Hippocampal formation (tissue), 2 donors: ENCODE measurements at regions not wholly inside any gene's neighbourhood (a gene's known extent, or its start where the extent isn't known, plus 50 kb on each side); places are given as distances from the start of the nearest gene placed in this dataset.

Experiments
- DNase-seq, 2 donors: peaks; one replicate each; lab custom pipeline; 2025; lab: John Stamatoyannopoulos, UW

- no peak for DNase-seq
Observed at GRCh38 chr5:161235569-161235968, 311.0 kb downstream of the GABRB2 start.

GRCh38 chr5:161233553-161233952 lies 313.0 kb downstream of the GABRB2 start:
- no peak for DNase-seq

GRCh38 chr5:161230221-161230620 lies 316.3 kb downstream of the GABRB2 start:
- no peak for DNase-seq

GRCh38 chr5:161219816-161220215 lies 326.7 kb downstream of the GABRB2 start:
- DNase-seq: no peak

- no peak for DNase-seq
Observed at GRCh38 chr5:161216877-161217276, 329.6 kb downstream of the GABRB2 start.

GRCh38 chr5:161212123-161212712 lies 334.3 kb downstream of the GABRB2 start:
- no peak for DNase-seq

- DNase-seq: no peak
Observed at GRCh38 chr5:161201558-161201957, 345.0 kb downstream of the GABRB2 start.

- no peak for DNase-seq
Observed at GRCh38 chr5:161190778-161191177, 338.8 kb upstream of the ATP10B start.

GRCh38 chr5:161190086-161190485 lies 338.1 kb upstream of the ATP10B start:
- DNase-seq: no peak

- no peak for DNase-seq
Observed at GRCh38 chr5:161189452-161189851, 337.4 kb upstream of the ATP10B start.

- no peak for DNase-seq
Observed at GRCh38 chr5:161183559-161183958, 331.5 kb upstream of the ATP10B start.

GRCh38 chr5:161176221-161176620 lies 324.2 kb upstream of the ATP10B start:
- no peak for DNase-seq

- DNase-seq: no peak
Observed at GRCh38 chr5:161169776-161170175, 317.8 kb upstream of the ATP10B start.

GRCh38 chr5:161167016-161167767 lies 315.2 kb upstream of the ATP10B start:
- no peak for DNase-seq

GRCh38 chr5:161165998-161166660 lies 314.1 kb upstream of the ATP10B start:
- DNase-seq: no peak

GRCh38 chr5:161157925-161158324 lies 305.9 kb upstream of the ATP10B start:
- DNase-seq: no peak

- no peak for DNase-seq
Observed at GRCh38 chr5:161155451-161155850, 303.4 kb upstream of the ATP10B start.

- DNase-seq: no peak
Observed at GRCh38 chr5:161152415-161152940, 300.5 kb upstream of the ATP10B start.

- DNase-seq: no peak
Observed at GRCh38 chr5:161150441-161150988, 298.5 kb upstream of the ATP10B start.

GRCh38 chr5:161149078-161149477 lies 297.1 kb upstream of the ATP10B start:
- no peak for DNase-seq

GRCh38 chr5:161138751-161139455 lies 286.9 kb upstream of the ATP10B start:
- no peak for DNase-seq

- no peak for DNase-seq
Observed at GRCh38 chr5:161134956-161135355, 282.9 kb upstream of the ATP10B start.
